SK-N-SH (cell line): ENCODE measurements at regions not wholly inside any gene's neighbourhood (a gene's known extent, or its start where the extent isn't known, plus 50 kb on each side); places are given as distances from the start of the nearest gene placed in this dataset.

Experiments
- CTCF ChIA-PET: fragments of 300-600, 350-600 bp; formaldehyde crosslinking; extraction: SDS; loops from one replicate; lab custom pipeline; 2021; lab: Yijun Ruan, JAX
- POLR2A ChIA-PET: fragments of 350-600 bp; sonication (Branson Sonifier 250); formaldehyde crosslinking; extraction: SDS; loops from one replicate; lab custom pipeline; 2020; ENCODE audit warnings: antibody characterized with exemption, inconsistent platforms; lab: Yijun Ruan, JAX
- DNase-seq: peaks from one replicate; pipeline ENCODE4 v3.0.0; 2012
- H2AFZ ChIP-seq: fragments of 200-600 bp; sonication (generic); 2 replicates; pipeline ENCODE4 v1.8.1; 2016; ENCODE audit warnings: antibody characterized with exemption, mild to moderate bottlenecking, low read depth
- H3F3A ChIP-seq: fragments of 200-600 bp; sonication (generic); replicated peaks from 2 replicates; pipeline ENCODE3; 2016; ENCODE audit warnings: antibody characterized with exemption, mild to moderate bottlenecking; ENCODE audit not compliant: insufficient read depth
- H3K27ac ChIP-seq, 2 experiments: fragments of 200-500 bp in 1 of 2; fragments of 200-600 bp in 1 of 2; sonication (Bioruptor generic) in 1 of 2; sonication (generic), shearing (Covaris generic) in 1 of 2; 2 replicates each; pipeline versions ENCODE4 v1.5.1 to v1.6.1; 2014 to 2016; ENCODE audit warnings: low read depth in 2 of 2, inconsistent platforms in 1 of 2, low read length in 1 of 2, mild to moderate bottlenecking in 1 of 2, mixed read lengths in 1 of 2
- H3K27me3 ChIP-seq: fragments of 200-600 bp; sonication (generic), shearing (Covaris generic); 2 replicates; pipeline ENCODE4 v1.6.1; 2016; ENCODE audit warnings: mixed run types; ENCODE audit not compliant: insufficient read depth
- H3K36me3 ChIP-seq, 2 experiments: fragments of 200-500 bp in 1 of 2; fragments of 200-600 bp in 1 of 2; sonication (Bioruptor generic) in 1 of 2; sonication (generic) in 1 of 2; replicated peaks in 1 of 2; 2 replicates each; pipeline versions ENCODE3 to v1.5.1; 2014 to 2016; ENCODE audit warnings: low read length in 1 of 2, mild to moderate bottlenecking in 1 of 2; ENCODE audit not compliant: insufficient read depth in 2 of 2, control insufficient read depth in 1 of 2
- H3K4me1 ChIP-seq, 2 experiments: fragments of 200-500 bp in 1 of 2; fragments of 200-600 bp in 1 of 2; sonication (Bioruptor generic) in 1 of 2; sonication (generic), shearing (Covaris generic) in 1 of 2; 2 replicates each; pipeline versions ENCODE4 v1.5.1 to v1.6.1; 2014 to 2016; ENCODE audit warnings: low read depth in 1 of 2, low read length in 1 of 2, mixed run types in 1 of 2; ENCODE audit not compliant: insufficient read depth in 2 of 2, control insufficient read depth in 1 of 2
- H3K4me2 ChIP-seq: fragments of 200-600 bp; sonication (generic), shearing (Covaris generic); 2 replicates; pipeline ENCODE4 v1.6.1; 2017; ENCODE audit warnings: mixed run types
- H3K4me3 ChIP-seq, 2 experiments: fragments of 200-500 bp in 1 of 2; fragments of 200-600 bp in 1 of 2; sonication (Bioruptor generic) in 1 of 2; sonication (generic), shearing (Covaris generic) in 1 of 2; 2 replicates each; pipeline versions ENCODE4 v1.5.1 to v1.8.1; 2014 to 2016; ENCODE audit warnings: low read depth in 2 of 2, inconsistent platforms in 1 of 2, low read length in 1 of 2, mild to moderate bottlenecking in 1 of 2, mixed read lengths in 1 of 2, moderate library complexity in 1 of 2
- H3K79me2 ChIP-seq: fragments of 200-600 bp; sonication (generic); 2 replicates; pipeline ENCODE4 v1.8.1; 2017; ENCODE audit warnings: mild to moderate bottlenecking; ENCODE audit not compliant: insufficient read depth
- H3K9ac ChIP-seq: fragments of 200-600 bp; sonication (generic); 2 replicates; pipeline ENCODE4 v1.6.1; 2017; ENCODE audit warnings: mixed run types
- H3K9me2 ChIP-seq: fragments of 200-600 bp; sonication (generic); 2 replicates; pipeline ENCODE4 v1.6.1; 2017; ENCODE audit warnings: mixed run types
- H3K9me3 ChIP-seq: fragments of 200-600 bp; sonication (generic); 2 replicates; pipeline ENCODE4 v1.6.1; 2017; ENCODE audit warnings: mixed run types, mild to moderate bottlenecking, moderate library complexity
- H4K20me1 ChIP-seq: fragments of 200-600 bp; sonication (generic); 2 replicates; pipeline ENCODE4 v1.6.1; 2017; ENCODE audit warnings: mild to moderate bottlenecking, mixed run types; ENCODE audit not compliant: insufficient read depth
- CHD2 ChIP-seq: fragments of 150-350 bp; IDR thresholded peaks from 2 replicates; pipeline ENCODE4 v1.6.1; 2018; ENCODE audit warnings: low read length; ENCODE audit not compliant: partially characterized antibody
- FOSL2 ChIP-seq: IDR thresholded peaks from 2 replicates; pipeline ENCODE4 v1.4.0; 2012; ENCODE audit warnings: low read depth, mild to moderate bottlenecking, moderate library complexity, borderline replicate concordance
- FOXJ3 ChIP-seq: sonication (generic); formaldehyde crosslinking; IDR thresholded peaks from 2 replicates; pipeline ENCODE4 v1.5.1; 2020; ENCODE audit warnings: mild to moderate bottlenecking, missing genetic modification reagents
- GATA2 ChIP-seq: sonication (generic); formaldehyde crosslinking; IDR thresholded peaks from 2 replicates; pipeline ENCODE4 v1.5.0; 2020; ENCODE audit warnings: mild to moderate bottlenecking, missing genetic modification reagents
- JUND ChIP-seq: IDR thresholded peaks from 2 replicates; pipeline ENCODE4 v1.4.0; 2012
- MEF2A ChIP-seq: IDR thresholded peaks from 2 replicates; pipeline ENCODE4 v1.4.0; 2012; ENCODE audit warnings: low read depth, borderline replicate concordance
- MXI1 ChIP-seq: IDR thresholded peaks from 2 replicates; pipeline ENCODE4 v1.6.1; 2012; ENCODE audit warnings: mild to moderate bottlenecking, low read depth, low read length, improper control_type of control experiment
- NRF1 ChIP-seq: IDR thresholded peaks from 2 replicates; pipeline ENCODE4 v1.6.1; 2012; ENCODE audit warnings: low read depth, mild to moderate bottlenecking, low read length
- RAD21 ChIP-seq: IDR thresholded peaks from 2 replicates; pipeline ENCODE4 v1.6.1; 2012; ENCODE audit warnings: mild to moderate bottlenecking, low read length
- RFX5 ChIP-seq: IDR thresholded peaks from 2 replicates; pipeline ENCODE4 v1.6.1; 2012; ENCODE audit warnings: mild to moderate bottlenecking, improper control_type of control experiment, low read length
- RXRA ChIP-seq: IDR thresholded peaks from 2 replicates; pipeline ENCODE4 v1.4.0; 2012; ENCODE audit warnings: low read depth, mild to moderate bottlenecking, borderline replicate concordance
- SMC3 ChIP-seq: IDR thresholded peaks from 2 replicates; pipeline ENCODE4 v1.6.1; 2012; ENCODE audit warnings: low read depth, low read length, improper control_type of control experiment
- TAF1 ChIP-seq: IDR thresholded peaks from 2 replicates; pipeline ENCODE4 v1.6.1; 2012; ENCODE audit warnings: low read depth, mild to moderate bottlenecking, low read length, moderate library complexity, borderline replicate concordance
- TCF12 ChIP-seq: IDR thresholded peaks from 2 replicates; pipeline ENCODE4 v1.4.0; 2012
- YY1 ChIP-seq: IDR thresholded peaks from 2 replicates; pipeline ENCODE4 v1.4.0; 2012; ENCODE audit warnings: low read depth, mild to moderate bottlenecking
- TF ChIP-seq, protein P1 (sequence below): IDR thresholded peaks from 2 replicates; pipeline ENCODE4; 2012
- TF ChIP-seq, protein P2 (sequence below): IDR thresholded peaks from 2 replicates; pipeline ENCODE4 v1.4.0; 2012; ENCODE audit warnings: low read depth, borderline replicate concordance
- TF ChIP-seq, protein P3 (sequence below): IDR thresholded peaks from 2 replicates; pipeline ENCODE4 v1.4.0; 2012; ENCODE audit warnings: low read depth
- TF ChIP-seq, protein P4 (sequence below): IDR thresholded peaks from 2 replicates; pipeline ENCODE4 v1.4.0; 2012; ENCODE audit warnings: low read depth, borderline replicate concordance

DNA sequence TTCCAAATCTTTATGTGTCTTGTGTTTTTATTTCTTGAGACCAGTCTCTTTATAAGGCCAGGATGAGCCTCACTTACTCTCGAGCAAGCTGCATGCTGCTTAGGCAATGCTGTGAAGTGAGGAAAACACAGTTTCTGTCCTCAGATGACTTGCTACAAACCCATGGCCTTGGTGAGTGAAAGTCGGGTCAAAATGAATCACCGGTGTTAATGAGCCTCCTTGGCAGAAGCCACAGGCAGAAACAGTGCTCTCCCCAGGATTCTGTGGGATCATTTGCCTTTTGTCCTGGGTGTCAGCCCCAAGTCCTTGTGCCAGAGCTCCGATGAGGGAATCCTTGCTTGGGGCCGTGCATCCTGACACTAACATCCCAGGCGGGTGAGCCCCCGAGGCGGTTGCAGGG is 482.5 kb downstream of the QKI start (continued):
- TF ChIP-seq, protein P1, sequence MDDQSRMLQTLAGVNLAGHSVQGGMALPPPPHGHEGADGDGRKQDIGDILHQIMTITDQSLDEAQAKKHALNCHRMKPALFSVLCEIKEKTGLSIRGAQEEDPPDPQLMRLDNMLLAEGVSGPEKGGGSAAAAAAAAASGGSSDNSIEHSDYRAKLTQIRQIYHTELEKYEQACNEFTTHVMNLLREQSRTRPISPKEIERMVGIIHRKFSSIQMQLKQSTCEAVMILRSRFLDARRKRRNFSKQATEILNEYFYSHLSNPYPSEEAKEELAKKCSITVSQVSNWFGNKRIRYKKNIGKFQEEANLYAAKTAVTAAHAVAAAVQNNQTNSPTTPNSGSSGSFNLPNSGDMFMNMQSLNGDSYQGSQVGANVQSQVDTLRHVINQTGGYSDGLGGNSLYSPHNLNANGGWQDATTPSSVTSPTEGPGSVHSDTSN = no peak
- TF ChIP-seq RXRA = no peak
- TF ChIP-seq, protein P2, sequence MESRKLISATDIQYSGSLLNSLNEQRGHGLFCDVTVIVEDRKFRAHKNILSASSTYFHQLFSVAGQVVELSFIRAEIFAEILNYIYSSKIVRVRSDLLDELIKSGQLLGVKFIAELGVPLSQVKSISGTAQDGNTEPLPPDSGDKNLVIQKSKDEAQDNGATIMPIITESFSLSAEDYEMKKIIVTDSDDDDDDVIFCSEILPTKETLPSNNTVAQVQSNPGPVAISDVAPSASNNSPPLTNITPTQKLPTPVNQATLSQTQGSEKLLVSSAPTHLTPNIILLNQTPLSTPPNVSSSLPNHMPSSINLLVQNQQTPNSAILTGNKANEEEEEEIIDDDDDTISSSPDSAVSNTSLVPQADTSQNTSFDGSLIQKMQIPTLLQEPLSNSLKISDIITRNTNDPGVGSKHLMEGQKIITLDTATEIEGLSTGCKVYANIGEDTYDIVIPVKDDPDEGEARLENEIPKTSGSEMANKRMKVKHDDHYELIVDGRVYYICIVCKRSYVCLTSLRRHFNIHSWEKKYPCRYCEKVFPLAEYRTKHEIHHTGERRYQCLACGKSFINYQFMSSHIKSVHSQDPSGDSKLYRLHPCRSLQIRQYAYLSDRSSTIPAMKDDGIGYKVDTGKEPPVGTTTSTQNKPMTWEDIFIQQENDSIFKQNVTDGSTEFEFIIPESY = no peak
- no peak for TF ChIP-seq YY1
- TF ChIP-seq SMC3 = no peak
- TF ChIP-seq FOSL2 = no peak
- TF ChIP-seq, protein P3, sequence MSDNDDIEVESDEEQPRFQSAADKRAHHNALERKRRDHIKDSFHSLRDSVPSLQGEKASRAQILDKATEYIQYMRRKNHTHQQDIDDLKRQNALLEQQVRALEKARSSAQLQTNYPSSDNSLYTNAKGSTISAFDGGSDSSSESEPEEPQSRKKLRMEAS = no peak
- TF ChIP-seq GATA2 (CRISPR knock-in tag) = no peak
- TF ChIP-seq RAD21 = no peak
- TF ChIP-seq MXI1 = no peak
- no peak for TF ChIP-seq MEF2A
- no peak for TF ChIP-seq FOXJ3 (CRISPR knock-in tag)
- TF ChIP-seq JUND = no peak

DNA sequence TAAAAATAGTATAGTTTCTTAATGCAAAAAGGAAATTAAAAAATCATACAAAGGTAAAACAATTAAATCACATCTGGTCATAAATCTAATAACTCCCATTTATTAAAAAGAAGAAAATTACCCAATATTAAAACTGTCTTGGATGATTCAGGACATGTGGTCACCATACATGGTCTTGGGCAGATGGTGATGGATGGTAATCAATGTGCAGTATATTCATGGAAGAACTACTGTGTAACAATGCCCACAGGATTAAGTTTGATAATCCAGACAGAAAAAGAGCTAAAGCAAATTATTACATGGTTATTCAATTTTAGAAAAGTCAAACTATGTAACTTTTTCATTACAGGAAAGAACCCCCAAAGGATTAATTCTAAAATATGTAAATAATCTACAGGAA is 480.6 kb downstream of the QKI start:
- Histone ChIP-seq H3K27me3 (no peaks in the 10 kb centered on the region), H3K4me3 (no peak overlapping the region), H3K4me2 (no peak overlapping the region), H3K79me2 (no peaks in the 10 kb centered on the region), H3K9me2 (no peaks in the 10 kb centered on the region), H3F3A (no peaks in the 10 kb centered on the region), H2AFZ (no peak overlapping the region), H3K9me3 (no peaks in the 10 kb centered on the region), H4K20me1 (no peaks in the 10 kb centered on the region), H3K36me3 (no peaks in the 10 kb centered on the region), H3K4me1 (no peaks in the 10 kb centered on the region), H3K9ac (no peak overlapping the region), H3K27ac (no peak overlapping the region)
- ChIA-PET POLR2A (no interaction called here), CTCF (no interaction called here)
- DNase-seq = no peak
- TF ChIP-seq CHD2 = no peak
- no peak for TF ChIP-seq NRF1
- TF ChIP-seq, protein P4, sequence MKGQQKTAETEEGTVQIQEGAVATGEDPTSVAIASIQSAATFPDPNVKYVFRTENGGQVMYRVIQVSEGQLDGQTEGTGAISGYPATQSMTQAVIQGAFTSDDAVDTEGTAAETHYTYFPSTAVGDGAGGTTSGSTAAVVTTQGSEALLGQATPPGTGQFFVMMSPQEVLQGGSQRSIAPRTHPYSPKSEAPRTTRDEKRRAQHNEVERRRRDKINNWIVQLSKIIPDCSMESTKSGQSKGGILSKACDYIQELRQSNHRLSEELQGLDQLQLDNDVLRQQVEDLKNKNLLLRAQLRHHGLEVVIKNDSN = no peak
- no peak for TF ChIP-seq MXI1
- TF ChIP-seq GATA2 (CRISPR knock-in tag) = no peak
- no peak for TF ChIP-seq MEF2A
- TF ChIP-seq TAF1 = no peak
- TF ChIP-seq TCF12 = no peak
- no peak for TF ChIP-seq RFX5
